Stomach (tissue), 8 donors: ENCODE measurements at regions not wholly inside any gene's neighbourhood (a gene's known extent, or its start where the extent isn't known, plus 50 kb on each side); places are given as distances from the start of the nearest gene placed in this dataset.

Experiments used
- DNase-seq, 2 donors: peaks; one replicate each; pipeline versions ENCODE4 v3.0.0 to v3.0.0-alpha.2; 2013 to 2019
- H3K27ac ChIP-seq, 5 donors: fragments of 200-600 bp in 4 of 5; sonication (generic) in 4 of 5; one replicate each; pipeline ENCODE4 v1.5.1; 2013 to 2019; ENCODE audit warnings: mild to moderate bottlenecking in 1 of 5, moderate library complexity in 1 of 5
- H3K27me3 ChIP-seq, 3 donors: fragments of 200-600 bp; sonication (generic); one replicate each; pipeline ENCODE4 v1.5.1; 2017 to 2019; ENCODE audit warnings: mixed run types in 1 of 3
- H3K36me3 ChIP-seq, 4 donors: fragments of 200-600 bp; sonication (generic); 1 replicate in 3 of 4; 2 replicates in 1 of 4; pipeline ENCODE4 v1.5.1; 2016 to 2019
- H3K4me1 ChIP-seq, 4 donors: fragments of 200-600 bp; sonication (generic); one replicate each; pipeline ENCODE4 v1.5.1; 2016 to 2019
- H3K4me3 ChIP-seq, 4 donors: fragments of 200-600 bp; sonication (generic) in 3 of 4; one replicate each; pipeline ENCODE4 v1.5.1; 2016 to 2019; ENCODE audit warnings: mild to moderate bottlenecking in 1 of 4
- H3K9me3 ChIP-seq, 4 donors: fragments of 200-600 bp; sonication (generic); one replicate each; pipeline ENCODE4 v1.5.1; 2016 to 2019
- CTCF ChIP-seq, 7 experiments: fragments of 450-650 bp in 4 of 7; fragments of 200-600 bp in 3 of 7; sonication (generic) in 3 of 7; IDR thresholded peaks; one replicate each; pipeline ENCODE4 v1.5.1; 2016 to 2019; ENCODE audit warnings: antibody characterized with exemption in 7 of 7, control low read depth in 2 of 7, mild to moderate bottlenecking in 1 of 7
- EP300 ChIP-seq: sonication (generic); formaldehyde crosslinking; IDR thresholded peaks from one replicate; pipeline ENCODE4 v1.6.1; 2017; ENCODE audit warnings: antibody characterized with exemption
- POLR2A ChIP-seq, 4 donors: fragments of 450-650 bp; IDR thresholded peaks; one replicate each; pipeline ENCODE4 v1.6.1; 2016; ENCODE audit warnings: antibody characterized with exemption in 4 of 4, control low read depth in 2 of 4, mild to moderate bottlenecking in 1 of 4, moderate library complexity in 1 of 4
- POLR2AphosphoS5 ChIP-seq, 3 donors: sonication (generic); formaldehyde crosslinking; IDR thresholded peaks; one replicate each; pipeline ENCODE4 v1.6.1; 2016; ENCODE audit warnings: antibody characterized with exemption in 3 of 3
- WGBS, 5 donors: extraction: QIAGEN DNeasy Blood & Tissue Kit in 3 of 5; methylation state at CpG; one replicate each; pipeline versions ENCODE4 v1.1.5 to v1.1.7; 2013 to 2018; 5-methylcytosine and 5-hydroxymethylcytosine counted together
- intact Hi-C: fragments of 100-400 bp; cut with DNase I; formaldehyde crosslinking; loops from one replicate; pipeline ENCODE4 v1.15.1; 2023; ENCODE audit warnings: low total_unique reads
- donor health status: healthy with polysubstance abuse.
- donor health status: Bipolar disorder and iron deficiency.
- donor health status: healthy.

DNA sequence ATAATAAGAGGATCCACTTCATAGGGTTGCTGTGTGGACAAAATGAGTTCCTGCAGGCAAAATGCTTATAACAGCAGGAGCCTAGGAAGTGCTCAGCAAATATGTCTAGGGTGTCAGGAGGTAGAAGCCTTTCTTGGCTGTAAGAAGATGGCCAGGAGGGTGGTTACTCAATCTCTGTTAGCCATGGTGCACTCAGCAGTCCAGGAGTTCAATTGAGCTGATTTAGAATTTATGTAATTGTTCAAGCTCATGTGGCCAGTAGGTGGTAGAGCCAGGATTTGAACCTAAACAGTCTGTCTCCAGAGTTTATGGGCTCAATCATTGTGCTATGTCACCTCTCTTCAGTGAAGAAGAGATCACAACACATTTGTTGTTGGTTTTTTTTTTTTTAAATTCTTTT, 381.2 kb downstream of the KIF4B start:
- H3K36me3 ChIP-seq = no peaks in the 10 kb centered on the region
- H3K9me3 ChIP-seq = no peaks in the 10 kb centered on the region
- H3K4me1 ChIP-seq = no peaks in the 10 kb centered on the region
- no peaks in the 10 kb centered on the region for H3K27me3 ChIP-seq
- no peak overlapping the region for H3K27ac ChIP-seq
- TF ChIP-seq POLR2AphosphoS5 (IDR thresholded peaks at IDR 0.05) (no peak), POLR2A (IDR thresholded peaks at IDR 0.05) (no peak), CTCF (IDR thresholded peaks at IDR 0.05) (no peak), EP300 (no peak)
- DNase-seq = no peak
- no peak overlapping the region for H3K4me3 ChIP-seq
- intact Hi-C loops = no loop called here

DNA sequence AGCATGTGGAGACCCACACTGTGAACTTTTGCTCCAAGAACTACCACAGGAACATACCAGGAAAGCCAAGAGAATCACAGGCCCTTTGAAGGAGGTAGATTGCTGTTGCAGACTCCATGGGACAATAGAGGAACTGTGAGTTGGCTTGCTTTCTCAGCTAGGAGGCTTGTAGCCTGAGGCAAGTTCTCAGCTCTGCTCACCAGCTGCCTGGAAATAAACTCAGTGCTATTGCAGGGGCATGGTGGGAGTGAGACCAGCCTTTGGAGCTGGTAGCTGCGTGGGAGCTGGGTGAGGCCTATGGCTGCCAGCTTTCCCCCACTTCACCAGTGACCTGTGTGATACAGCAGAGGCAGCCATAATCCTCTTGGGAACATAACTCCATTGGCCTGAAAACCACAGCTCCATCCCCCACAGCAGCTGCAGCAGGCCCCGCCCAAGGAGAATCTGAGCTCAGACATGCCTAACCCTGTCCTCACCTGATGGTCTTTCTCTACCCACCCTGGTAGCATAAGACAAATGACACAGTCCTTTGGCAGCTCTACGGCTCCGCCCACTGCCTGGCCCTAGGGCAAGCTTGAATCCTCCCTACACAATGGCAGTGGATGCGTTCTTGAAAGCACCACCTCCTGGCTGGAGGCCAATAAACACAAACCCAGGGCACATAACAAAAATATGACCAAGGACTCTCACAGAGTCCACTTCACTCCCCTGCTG, 389.5 kb downstream of the KIF4B start:
- 64 to 94% (median 72%) methylated on average over 4 to 5 of the region's 5 CpGs for WGBS, 5 donors
- no peaks in the 10 kb centered on the region for H3K4me1 ChIP-seq
- H3K36me3 ChIP-seq = no peaks in the 10 kb centered on the region
- peaks cover 3 to 29% (median 10%) of the 10 kb centered on the region in 4 donors for H3K9me3 ChIP-seq
- TF ChIP-seq CTCF (IDR thresholded peaks at IDR 0.05) (no peak), EP300 (no peak), POLR2AphosphoS5 (IDR thresholded peaks at IDR 0.05) (no peak), POLR2A (IDR thresholded peaks at IDR 0.05) (no peak)
- intact Hi-C loops = no loop called here
- no peak overlapping the region for H3K27ac ChIP-seq
- no peak overlapping the region for H3K4me3 ChIP-seq
- H3K27me3 ChIP-seq = no peaks in the 10 kb centered on the region
- DNase-seq = no peak

GRCh38 chr5:155406815-155407214, 393.3 kb downstream of the KIF4B start:
- H3K4me3 ChIP-seq = no peak overlapping the region
- peaks cover 3 to 29% (median 10%) of the 10 kb centered on the region in 4 donors for H3K9me3 ChIP-seq
- H3K27me3 ChIP-seq = no peaks in the 10 kb centered on the region
- TF ChIP-seq POLR2AphosphoS5 (IDR thresholded peaks at IDR 0.05) (no peak), POLR2A (IDR thresholded peaks at IDR 0.05) (no peak), CTCF (IDR thresholded peaks at IDR 0.05) (no peak), EP300 (no peak)
- 77 to 91% (median 86%) methylated on average over 4 of the region's 4 CpGs for WGBS, 5 donors
- H3K4me1 ChIP-seq = no peaks in the 10 kb centered on the region
- no peak overlapping the region for H3K27ac ChIP-seq
- H3K36me3 ChIP-seq = no peaks in the 10 kb centered on the region
- intact Hi-C loops = no loop called here
- DNase-seq = no peak

DNA sequence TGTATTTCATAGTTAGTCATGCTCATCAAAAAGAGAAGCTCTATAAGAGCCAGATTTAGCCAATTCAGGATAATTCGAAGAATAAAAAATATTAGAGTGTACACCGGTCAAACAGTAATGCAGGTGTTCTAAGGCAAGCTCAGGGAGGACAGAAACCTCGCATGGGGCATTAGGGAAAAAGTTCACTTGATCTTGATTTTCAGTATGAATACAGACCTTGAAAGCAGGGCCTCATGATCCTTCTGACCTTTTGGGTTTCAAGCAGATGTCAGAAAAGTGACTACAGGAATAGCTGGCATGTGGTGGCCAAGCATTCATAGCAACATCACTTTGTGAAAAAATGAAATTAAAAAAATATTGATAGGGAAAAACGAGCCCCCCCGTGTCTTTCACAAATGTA, 394.9 kb downstream of the KIF4B start:
- WGBS, 5 donors = 64 to 86% (median 77%) methylated on average over 5 of the region's 5 CpGs
- Histone ChIP-seq H3K36me3 (no peaks in the 10 kb centered on the region), H3K4me3 (no peak overlapping the region), H3K4me1 (no peaks in the 10 kb centered on the region), H3K27ac (no peak overlapping the region), H3K9me3 (peaks cover 3 to 19% (median 4%) of the 10 kb centered on the region in 4 donors), H3K27me3 (no peaks in the 10 kb centered on the region)
- TF ChIP-seq EP300 (no peak), POLR2A (IDR thresholded peaks at IDR 0.05) (no peak), POLR2AphosphoS5 (IDR thresholded peaks at IDR 0.05) (no peak), CTCF (IDR thresholded peaks at IDR 0.05) (no peak)
- intact Hi-C loops = no loop called here
- DNase-seq = no peak
